SK-N-SH (cell line): ENCODE measurements at regions not wholly inside any gene's neighbourhood (a gene's known extent, or its start where the extent isn't known, plus 50 kb on each side); places are given as distances from the start of the nearest gene placed in this dataset.
A peak's percentile ranks its signal among the peaks of the same experiment; 100 is the strongest.

Experiments
- CTCF ChIA-PET: fragments of 300-600, 350-600 bp; formaldehyde crosslinking; extraction: SDS; loops from one replicate; lab custom pipeline; 2021; lab: Yijun Ruan, JAX
- POLR2A ChIA-PET: fragments of 350-600 bp; sonication (Branson Sonifier 250); formaldehyde crosslinking; extraction: SDS; loops from one replicate; lab custom pipeline; 2020; ENCODE audit warnings: antibody characterized with exemption, inconsistent platforms; lab: Yijun Ruan, JAX
- DNase-seq: peaks from one replicate; pipeline ENCODE4 v3.0.0; 2012
- H2AFZ ChIP-seq: fragments of 200-600 bp; sonication (generic); 2 replicates; pipeline ENCODE4 v1.8.1; 2016; ENCODE audit warnings: antibody characterized with exemption, mild to moderate bottlenecking, low read depth
- H3F3A ChIP-seq: fragments of 200-600 bp; sonication (generic); replicated peaks from 2 replicates; pipeline ENCODE3; 2016; ENCODE audit warnings: antibody characterized with exemption, mild to moderate bottlenecking; ENCODE audit not compliant: insufficient read depth
- H3K27ac ChIP-seq, 2 experiments: fragments of 200-500 bp in 1 of 2; fragments of 200-600 bp in 1 of 2; sonication (Bioruptor generic) in 1 of 2; sonication (generic), shearing (Covaris generic) in 1 of 2; 2 replicates each; pipeline versions ENCODE4 v1.5.1 to v1.6.1; 2014 to 2016; ENCODE audit warnings: low read depth in 2 of 2, inconsistent platforms in 1 of 2, low read length in 1 of 2, mild to moderate bottlenecking in 1 of 2, mixed read lengths in 1 of 2
- H3K27me3 ChIP-seq: fragments of 200-600 bp; sonication (generic), shearing (Covaris generic); 2 replicates; pipeline ENCODE4 v1.6.1; 2016; ENCODE audit warnings: mixed run types; ENCODE audit not compliant: insufficient read depth
- H3K36me3 ChIP-seq, 2 experiments: fragments of 200-500 bp in 1 of 2; fragments of 200-600 bp in 1 of 2; sonication (Bioruptor generic) in 1 of 2; sonication (generic) in 1 of 2; replicated peaks in 1 of 2; 2 replicates each; pipeline versions ENCODE3 to v1.5.1; 2014 to 2016; ENCODE audit warnings: low read length in 1 of 2, mild to moderate bottlenecking in 1 of 2; ENCODE audit not compliant: insufficient read depth in 2 of 2, control insufficient read depth in 1 of 2
- H3K4me1 ChIP-seq, 2 experiments: fragments of 200-500 bp in 1 of 2; fragments of 200-600 bp in 1 of 2; sonication (Bioruptor generic) in 1 of 2; sonication (generic), shearing (Covaris generic) in 1 of 2; 2 replicates each; pipeline versions ENCODE4 v1.5.1 to v1.6.1; 2014 to 2016; ENCODE audit warnings: low read depth in 1 of 2, low read length in 1 of 2, mixed run types in 1 of 2; ENCODE audit not compliant: insufficient read depth in 2 of 2, control insufficient read depth in 1 of 2
- H3K4me2 ChIP-seq: fragments of 200-600 bp; sonication (generic), shearing (Covaris generic); 2 replicates; pipeline ENCODE4 v1.6.1; 2017; ENCODE audit warnings: mixed run types
- H3K4me3 ChIP-seq, 2 experiments: fragments of 200-500 bp in 1 of 2; fragments of 200-600 bp in 1 of 2; sonication (Bioruptor generic) in 1 of 2; sonication (generic), shearing (Covaris generic) in 1 of 2; 2 replicates each; pipeline versions ENCODE4 v1.5.1 to v1.8.1; 2014 to 2016; ENCODE audit warnings: low read depth in 2 of 2, inconsistent platforms in 1 of 2, low read length in 1 of 2, mild to moderate bottlenecking in 1 of 2, mixed read lengths in 1 of 2, moderate library complexity in 1 of 2
- H3K79me2 ChIP-seq: fragments of 200-600 bp; sonication (generic); 2 replicates; pipeline ENCODE4 v1.8.1; 2017; ENCODE audit warnings: mild to moderate bottlenecking; ENCODE audit not compliant: insufficient read depth
- H3K9ac ChIP-seq: fragments of 200-600 bp; sonication (generic); 2 replicates; pipeline ENCODE4 v1.6.1; 2017; ENCODE audit warnings: mixed run types
- H3K9me2 ChIP-seq: fragments of 200-600 bp; sonication (generic); 2 replicates; pipeline ENCODE4 v1.6.1; 2017; ENCODE audit warnings: mixed run types
- H3K9me3 ChIP-seq: fragments of 200-600 bp; sonication (generic); 2 replicates; pipeline ENCODE4 v1.6.1; 2017; ENCODE audit warnings: mixed run types, mild to moderate bottlenecking, moderate library complexity
- H4K20me1 ChIP-seq: fragments of 200-600 bp; sonication (generic); 2 replicates; pipeline ENCODE4 v1.6.1; 2017; ENCODE audit warnings: mild to moderate bottlenecking, mixed run types; ENCODE audit not compliant: insufficient read depth
- ELF1 ChIP-seq: IDR thresholded peaks from 2 replicates; pipeline ENCODE4 v1.4.0; 2012
- EZH2phosphoT487 ChIP-seq: fragments of 200-600 bp; sonication (generic); IDR thresholded peaks from 2 replicates; pipeline ENCODE4 v1.6.1; 2017; ENCODE audit warnings: low read depth, mixed run types, mild to moderate bottlenecking, antibody characterized with exemption, moderate library complexity, borderline replicate concordance
- FOSL2 ChIP-seq: IDR thresholded peaks from 2 replicates; pipeline ENCODE4 v1.4.0; 2012; ENCODE audit warnings: low read depth, mild to moderate bottlenecking, moderate library complexity, borderline replicate concordance
- JUND ChIP-seq: IDR thresholded peaks from 2 replicates; pipeline ENCODE4 v1.4.0; 2012
- MXI1 ChIP-seq: IDR thresholded peaks from 2 replicates; pipeline ENCODE4 v1.6.1; 2012; ENCODE audit warnings: mild to moderate bottlenecking, low read depth, low read length, improper control_type of control experiment
- NFIC ChIP-seq: IDR thresholded peaks from 2 replicates; pipeline ENCODE4 v1.4.0; 2012; ENCODE audit warnings: borderline replicate concordance
- NRF1 ChIP-seq: IDR thresholded peaks from 2 replicates; pipeline ENCODE4 v1.6.1; 2012; ENCODE audit warnings: low read depth, mild to moderate bottlenecking, low read length
- RAD21 ChIP-seq: IDR thresholded peaks from 2 replicates; pipeline ENCODE4 v1.6.1; 2012; ENCODE audit warnings: mild to moderate bottlenecking, low read length
- RCOR1 ChIP-seq: fragments of 150-350 bp; IDR thresholded peaks from 2 replicates; pipeline ENCODE4 v1.6.1; 2017; ENCODE audit warnings: antibody characterized with exemption, low read length
- RFX5 ChIP-seq: IDR thresholded peaks from 2 replicates; pipeline ENCODE4 v1.6.1; 2012; ENCODE audit warnings: mild to moderate bottlenecking, improper control_type of control experiment, low read length
- RXRA ChIP-seq: IDR thresholded peaks from 2 replicates; pipeline ENCODE4 v1.4.0; 2012; ENCODE audit warnings: low read depth, mild to moderate bottlenecking, borderline replicate concordance
- SIN3A ChIP-seq: IDR thresholded peaks from 2 replicates; pipeline ENCODE4 v1.6.1; 2012; ENCODE audit warnings: low read depth, mild to moderate bottlenecking, low read length, moderate library complexity, borderline replicate concordance
- SMC3 ChIP-seq: IDR thresholded peaks from 2 replicates; pipeline ENCODE4 v1.6.1; 2012; ENCODE audit warnings: low read depth, low read length, improper control_type of control experiment
- TAF1 ChIP-seq: IDR thresholded peaks from 2 replicates; pipeline ENCODE4 v1.6.1; 2012; ENCODE audit warnings: low read depth, mild to moderate bottlenecking, low read length, moderate library complexity, borderline replicate concordance
- YY1 ChIP-seq: IDR thresholded peaks from 2 replicates; pipeline ENCODE4 v1.4.0; 2012; ENCODE audit warnings: low read depth, mild to moderate bottlenecking
- WGBS: methylation state at CpG from one replicate; pipeline ENCODE4 v1.1.6; 2017; ENCODE audit warnings: low lambda C conversion rate; 5-methylcytosine and 5-hydroxymethylcytosine counted together
- TF ChIP-seq, protein P1 (sequence below): IDR thresholded peaks from 2 replicates; pipeline ENCODE4 v1.4.0; 2012; ENCODE audit warnings: low read depth
- TF ChIP-seq, protein P2 (sequence below): IDR thresholded peaks from 2 replicates; pipeline ENCODE4 v1.4.0; 2012; ENCODE audit warnings: low read depth, borderline replicate concordance
- TF ChIP-seq, protein P3 (sequence below): fragments of 150-350 bp; IDR thresholded peaks from 2 replicates; pipeline ENCODE4 v1.6.1; 2017; ENCODE audit warnings: antibody characterized with exemption, low read length, low read depth, borderline replicate concordance

- DNase-seq, result no peak
- TF ChIP-seq RFX5, result no peak
- TF ChIP-seq, all 33 proteins: peak for 0
Observed at GRCh38 chr3:109863701-109864100, 526.4 kb upstream of the DPPA4 start.

DNA sequence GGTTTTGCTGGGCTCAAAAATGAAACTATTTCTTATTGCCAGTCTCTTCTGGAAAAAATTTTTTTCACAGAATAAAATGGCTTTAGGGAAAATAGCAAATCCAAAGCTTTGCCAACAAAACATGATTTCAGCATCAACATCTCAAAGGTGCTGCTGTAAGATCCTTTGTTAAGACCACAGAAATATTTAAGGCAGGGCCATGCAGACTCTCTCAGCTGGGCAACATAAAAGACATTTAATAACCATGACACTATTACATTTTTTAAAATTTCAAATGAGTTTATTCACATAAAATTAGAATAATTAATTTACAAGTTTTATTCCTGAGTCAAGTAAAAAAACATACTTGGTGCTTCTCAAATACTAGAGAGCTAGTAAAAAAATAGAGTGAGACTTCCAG is 527.1 kb upstream of the DPPA4 start:
- TF ChIP-seq JUND (no peak), MXI1 (no peak), NRF1 (no peak), ELF1 (no peak), EZH2phosphoT487 (no peak), SMC3 (no peak), YY1 (no peak), SIN3A (no peak), TAF1 (no peak), NFIC (no peak), RAD21 (no peak), RFX5 (no peak), FOSL2 (no peak), RXRA (no peak), RCOR1 (no peak)
- TF ChIP-seq, protein P1, sequence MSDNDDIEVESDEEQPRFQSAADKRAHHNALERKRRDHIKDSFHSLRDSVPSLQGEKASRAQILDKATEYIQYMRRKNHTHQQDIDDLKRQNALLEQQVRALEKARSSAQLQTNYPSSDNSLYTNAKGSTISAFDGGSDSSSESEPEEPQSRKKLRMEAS, result no peak
- TF ChIP-seq, protein P2, sequence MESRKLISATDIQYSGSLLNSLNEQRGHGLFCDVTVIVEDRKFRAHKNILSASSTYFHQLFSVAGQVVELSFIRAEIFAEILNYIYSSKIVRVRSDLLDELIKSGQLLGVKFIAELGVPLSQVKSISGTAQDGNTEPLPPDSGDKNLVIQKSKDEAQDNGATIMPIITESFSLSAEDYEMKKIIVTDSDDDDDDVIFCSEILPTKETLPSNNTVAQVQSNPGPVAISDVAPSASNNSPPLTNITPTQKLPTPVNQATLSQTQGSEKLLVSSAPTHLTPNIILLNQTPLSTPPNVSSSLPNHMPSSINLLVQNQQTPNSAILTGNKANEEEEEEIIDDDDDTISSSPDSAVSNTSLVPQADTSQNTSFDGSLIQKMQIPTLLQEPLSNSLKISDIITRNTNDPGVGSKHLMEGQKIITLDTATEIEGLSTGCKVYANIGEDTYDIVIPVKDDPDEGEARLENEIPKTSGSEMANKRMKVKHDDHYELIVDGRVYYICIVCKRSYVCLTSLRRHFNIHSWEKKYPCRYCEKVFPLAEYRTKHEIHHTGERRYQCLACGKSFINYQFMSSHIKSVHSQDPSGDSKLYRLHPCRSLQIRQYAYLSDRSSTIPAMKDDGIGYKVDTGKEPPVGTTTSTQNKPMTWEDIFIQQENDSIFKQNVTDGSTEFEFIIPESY, result no peak
- TF ChIP-seq, protein P3, sequence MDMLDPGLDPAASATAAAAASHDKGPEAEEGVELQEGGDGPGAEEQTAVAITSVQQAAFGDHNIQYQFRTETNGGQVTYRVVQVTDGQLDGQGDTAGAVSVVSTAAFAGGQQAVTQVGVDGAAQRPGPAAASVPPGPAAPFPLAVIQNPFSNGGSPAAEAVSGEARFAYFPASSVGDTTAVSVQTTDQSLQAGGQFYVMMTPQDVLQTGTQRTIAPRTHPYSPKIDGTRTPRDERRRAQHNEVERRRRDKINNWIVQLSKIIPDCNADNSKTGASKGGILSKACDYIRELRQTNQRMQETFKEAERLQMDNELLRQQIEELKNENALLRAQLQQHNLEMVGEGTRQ, result no peak
- no peak overlapping the region for H3K4me2 ChIP-seq
- H3K9ac ChIP-seq, result no peak overlapping the region
- H4K20me1 ChIP-seq, result no peaks in the 10 kb centered on the region
- DNase-seq, result no peak
- 0 out of 2 replicates have a peak overlapping the region, but pooled peaks have one; percentile 66 for H2AFZ ChIP-seq
- no peaks in the 10 kb centered on the region for H3K9me3 ChIP-seq
- no peaks in the 10 kb centered on the region for H3K4me1 ChIP-seq
- no peak overlapping the region for H3K4me3 ChIP-seq
- no peaks in the 10 kb centered on the region for H3K9me2 ChIP-seq
- CTCF ChIA-PET, result no interaction called here
- H3K27ac ChIP-seq, result no peak overlapping the region
- H3K36me3 ChIP-seq, result no peaks in the 10 kb centered on the region
- POLR2A ChIA-PET, result no interaction called here
- H3K79me2 ChIP-seq, result no peaks in the 10 kb centered on the region
- H3K27me3 ChIP-seq, result no peaks in the 10 kb centered on the region
- H3F3A ChIP-seq, result no peaks in the 10 kb centered on the region

More at GRCh38 chr3:109863701-109864100, 526.4 kb upstream of the DPPA4 start:
- no peak overlapping the region for H3K27ac ChIP-seq
- H4K20me1 ChIP-seq, result no peaks in the 10 kb centered on the region
- POLR2A ChIA-PET, result no interaction called here
- H2AFZ ChIP-seq, result no peak overlapping the region
- H3F3A ChIP-seq, result no peaks in the 10 kb centered on the region
- H3K9ac ChIP-seq, result no peak overlapping the region
- no peaks in the 10 kb centered on the region for H3K27me3 ChIP-seq
- no peaks in the 10 kb centered on the region for H3K4me1 ChIP-seq
- CTCF ChIA-PET, result no interaction called here
- H3K4me2 ChIP-seq, result no peak overlapping the region
- 92% methylated on average over 1 of the region's 1 CpG for WGBS
- no peaks in the 10 kb centered on the region for H3K79me2 ChIP-seq
- H3K36me3 ChIP-seq, result no peaks in the 10 kb centered on the region
- no peaks in the 10 kb centered on the region for H3K9me2 ChIP-seq
- H3K4me3 ChIP-seq, result no peak overlapping the region
- H3K9me3 ChIP-seq, result no peaks in the 10 kb centered on the region
